GM19438 (cell line): ENCODE measurements at regions not wholly inside any gene's neighbourhood (a gene's known extent, or its start where the extent isn't known, plus 50 kb on each side); places are given as distances from the start of the nearest gene placed in this dataset.

Source experiments
- ATAC-seq: cut with Tn5 transposase; IDR thresholded peaks from one replicate; pipeline ENCODE4 v1.9.1; 2021; ENCODE audit warnings: low read depth; ENCODE audit not compliant: unreplicated experiment

DNA sequence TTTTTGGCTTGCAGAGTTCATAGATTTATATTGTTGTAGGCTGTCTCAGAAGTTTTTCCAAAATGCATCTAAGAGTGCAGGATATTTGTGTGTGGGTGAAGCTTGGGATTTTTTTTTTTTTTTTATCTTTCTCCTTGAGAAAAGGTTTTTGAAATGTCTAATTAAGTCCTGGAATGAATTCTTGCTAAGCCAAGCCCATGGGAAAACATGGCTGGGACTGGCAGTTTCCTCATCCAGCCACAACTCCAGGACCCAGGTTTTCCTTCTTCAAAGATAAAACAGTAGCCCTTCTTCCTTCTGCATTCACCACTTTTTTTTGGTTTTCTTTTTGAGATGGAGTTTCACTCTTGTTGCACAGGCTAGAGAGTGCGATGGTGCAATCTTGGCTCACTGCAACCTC, 242.5 kb upstream of the JAG1 start:
- no peak for ATAC-seq

DNA sequence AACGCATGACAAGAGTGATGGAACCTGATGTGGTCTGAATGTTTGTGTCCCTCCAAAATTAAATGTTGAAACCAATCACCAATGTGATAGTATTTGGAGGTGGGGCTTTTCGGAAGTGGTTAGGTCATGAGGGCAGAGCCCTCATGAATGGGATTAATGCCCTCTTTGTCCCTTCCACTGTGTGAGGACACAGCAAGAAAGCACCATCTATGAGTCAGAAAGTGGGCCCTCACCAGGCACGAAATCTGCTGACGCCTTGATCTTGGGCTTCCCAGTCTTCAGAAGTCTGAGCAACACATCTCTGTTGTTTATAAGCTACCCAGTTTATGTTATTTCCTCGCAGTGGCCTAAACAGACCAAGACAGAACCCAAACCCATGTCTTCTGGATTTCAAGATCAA, 244.0 kb upstream of the JAG1 start:
- ATAC-seq, result no peak

DNA sequence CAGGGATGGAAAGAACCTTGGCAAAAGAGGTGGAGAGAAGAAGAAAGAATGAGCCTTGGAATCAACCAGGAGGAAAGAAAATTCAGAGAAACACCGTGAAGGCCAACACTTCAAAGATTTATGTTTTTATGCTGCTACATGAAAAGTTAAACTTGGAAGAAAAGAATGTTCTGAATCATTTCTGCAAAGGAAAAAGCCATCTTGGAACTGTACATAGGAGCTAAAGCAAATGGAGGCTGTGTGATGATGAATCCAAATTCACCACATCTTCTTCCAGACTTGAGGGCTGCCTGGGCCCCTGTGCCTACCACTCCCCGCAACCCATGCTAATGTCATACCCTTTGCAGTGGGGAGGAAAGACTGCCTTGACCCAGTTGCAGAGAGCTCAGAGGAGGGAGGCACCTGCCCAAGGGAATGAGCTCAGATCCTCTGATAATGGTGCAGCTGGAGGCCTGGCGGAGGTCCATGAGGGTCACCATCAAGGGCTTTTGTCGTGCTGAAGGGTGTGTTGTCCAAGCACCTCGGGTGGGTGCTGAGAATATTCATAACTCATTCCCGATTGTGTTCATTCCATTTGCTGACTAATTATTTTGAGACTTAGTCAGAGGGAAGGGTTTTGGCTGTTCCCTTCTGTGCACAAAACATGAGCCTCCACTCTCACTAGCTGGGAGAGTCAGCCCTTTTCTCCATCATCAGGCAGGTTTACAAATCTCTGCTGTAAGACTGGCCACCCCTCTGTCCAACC, 245.8 kb upstream of the JAG1 start:
- no peak for ATAC-seq

GRCh38 chr20:10920396-10920795, 246.6 kb upstream of the JAG1 start:
- no peak for ATAC-seq

DNA sequence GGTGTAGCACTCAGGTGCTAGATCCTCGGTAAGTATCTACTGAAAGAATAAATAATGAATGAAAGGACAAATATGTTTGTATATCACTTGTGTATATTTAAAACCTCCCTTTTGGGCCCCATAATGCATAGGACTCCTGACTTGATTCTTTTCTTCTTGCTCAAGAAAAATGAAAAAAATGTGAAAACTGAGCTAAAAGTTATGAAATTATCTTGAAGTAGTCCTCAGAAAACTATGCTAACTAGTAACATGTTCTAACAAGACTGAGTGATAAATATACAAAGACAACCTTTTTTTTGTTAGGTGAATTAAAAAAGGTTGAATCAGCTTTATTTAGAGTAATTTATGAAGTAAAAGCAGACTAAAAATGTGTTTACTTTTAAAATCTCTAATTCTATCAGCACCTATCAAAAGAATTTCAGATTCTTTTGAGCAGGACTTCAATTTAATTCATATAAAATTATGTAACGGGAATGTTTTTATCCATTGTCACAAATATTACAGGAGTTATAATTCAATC, 247.8 kb upstream of the JAG1 start:
- ATAC-seq, result no peak

- no peak for ATAC-seq
These were observed 248.7 kb upstream of the JAG1 start for GRCh38 chr20:10922506-10922905.

- ATAC-seq, result no peak
These were observed 249.1 kb upstream of the JAG1 start for GRCh38 chr20:10922941-10923340.

- ATAC-seq, result no peak
These were observed 250.9 kb upstream of the JAG1 start for GRCh38 chr20:10924644-10925201.

DNA sequence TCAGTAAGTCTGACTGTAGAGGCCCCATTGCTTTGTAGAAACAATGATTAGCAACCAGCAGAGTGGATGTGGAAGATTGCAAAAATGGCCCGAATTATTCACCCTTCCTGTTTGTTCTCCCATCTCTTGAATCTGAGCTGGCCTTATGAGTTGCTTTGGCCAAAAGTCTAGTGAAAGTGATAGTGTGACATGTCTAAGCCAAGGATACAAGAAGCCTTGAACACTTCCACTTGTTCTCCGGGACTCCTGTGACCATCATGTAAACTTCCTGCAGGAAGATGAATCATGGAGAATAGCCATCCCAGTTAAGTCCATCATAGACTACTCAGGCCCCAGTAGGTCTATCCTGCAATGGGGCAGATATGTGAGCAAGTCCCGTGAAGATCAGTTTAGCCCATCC, 252.0 kb upstream of the JAG1 start:
- no peak for ATAC-seq

GRCh38 chr20:10927011-10927583, 253.3 kb upstream of the JAG1 start:
- ATAC-seq, result no peak

- no peak for ATAC-seq
These were observed 254.4 kb upstream of the JAG1 start for GRCh38 chr20:10927936-10928840.

DNA sequence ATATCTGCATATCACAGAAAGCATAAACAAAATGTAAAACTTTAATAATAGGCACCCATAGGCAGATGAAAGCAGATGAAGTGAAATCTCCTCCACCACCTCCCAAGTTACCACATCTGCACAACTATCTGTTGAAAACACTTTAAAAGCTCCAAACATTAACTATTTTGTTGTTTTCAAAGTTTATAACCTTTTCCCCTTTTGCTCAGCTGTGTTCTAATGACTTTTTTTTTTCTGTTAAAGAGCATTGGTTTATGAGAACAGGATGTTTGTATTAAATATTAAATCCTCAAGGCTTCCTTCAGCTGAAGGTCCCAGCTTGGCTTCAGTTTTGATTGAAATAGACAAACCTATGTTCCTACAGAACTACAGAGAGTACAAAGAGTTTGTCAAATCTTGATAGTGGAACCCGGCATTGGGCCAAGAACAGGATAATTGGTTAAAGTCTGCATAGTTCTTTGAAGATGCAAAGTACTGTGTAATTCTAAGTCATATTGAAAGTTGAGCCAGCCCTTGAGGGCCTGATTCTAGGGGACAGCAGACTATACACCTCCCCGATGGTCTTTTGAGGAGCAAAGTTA, 255.1 kb upstream of the JAG1 start:
- no peak for ATAC-seq

GRCh38 chr20:10935658-10936402, 262.0 kb upstream of the JAG1 start:
- ATAC-seq, result no peak

DNA sequence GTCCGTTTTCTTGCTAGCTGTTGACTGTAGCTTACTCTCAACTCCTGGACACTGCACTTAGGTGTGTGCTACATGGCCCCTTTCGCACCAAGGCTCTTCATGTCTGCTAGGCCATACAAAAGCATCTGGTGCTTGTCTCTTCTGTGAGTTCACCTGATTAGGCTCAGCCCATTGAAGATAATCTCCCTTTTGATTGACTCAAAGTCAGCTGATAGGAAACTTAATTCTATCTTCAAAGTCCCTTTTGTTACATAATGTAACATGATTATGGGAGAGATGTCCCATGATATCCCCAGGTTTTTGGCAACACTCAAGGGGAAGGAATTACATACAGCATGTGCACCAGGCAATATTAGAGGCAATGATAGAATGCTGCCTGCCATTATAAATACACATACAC, 263.0 kb upstream of the JAG1 start:
- no peak for ATAC-seq

- ATAC-seq, result no peak
These were observed 265.6 kb upstream of the JAG1 start for GRCh38 chr20:10939331-10939941.

GRCh38 chr20:10940941-10941340, 267.1 kb upstream of the JAG1 start:
- peak; percentile 96 for ATAC-seq

DNA sequence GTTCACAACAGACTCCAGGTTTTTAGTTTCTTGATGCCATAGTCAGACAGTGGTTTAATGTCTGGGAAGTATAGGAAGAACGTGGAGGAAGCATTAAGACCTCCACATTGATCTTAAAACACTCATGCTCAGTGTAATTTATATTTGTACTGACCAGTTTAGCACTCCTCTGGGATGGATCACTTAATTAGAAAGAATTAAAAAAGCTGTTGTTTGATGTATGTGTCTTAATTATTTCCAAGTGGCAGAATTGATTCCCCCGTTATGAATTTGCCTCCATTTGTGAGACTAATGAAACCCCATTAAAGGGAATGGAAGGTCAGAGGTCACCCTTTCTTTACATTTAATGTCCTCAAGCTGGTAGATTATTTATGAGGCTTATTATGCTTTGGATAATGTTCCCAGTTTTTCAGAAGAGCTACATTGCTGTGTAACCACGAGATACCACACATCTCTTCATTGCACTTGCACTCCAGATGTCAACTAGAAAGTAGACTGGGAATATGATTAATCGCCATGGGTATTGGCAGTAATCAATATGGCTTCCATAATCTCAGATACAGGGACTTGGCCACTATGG, 270.0 kb upstream of the JAG1 start:
- no peak for ATAC-seq

- no peak for ATAC-seq
These were observed 272.5 kb upstream of the JAG1 start for GRCh38 chr20:10946124-10946880.
